ENCODE measurements at regions not wholly inside any gene's neighbourhood (a gene's known extent, or its start where the extent isn't known, plus 50 kb on each side); places are given as distances from the start of the nearest gene placed in this dataset.

GRCh38 chr11:134510233-134511040, 98.4 kb upstream of the B3GAT1 start:
- ChIA-PET POLR2A (no interaction called here), CTCF (no interaction called here)
- Histone ChIP-seq H3K9me3 (ENCODE audit: control insufficient read depth, insufficient read depth, low read depth, low read length) (no peaks in the 10 kb centered on the region), H3K27ac (ENCODE audit: extremely low read depth, low read depth, low read length) (no peak overlapping the region), H3K4me1 (ENCODE audit: control insufficient read depth, insufficient read depth, low read length) (no peaks in the 10 kb centered on the region), H3K4me3 (ENCODE audit: low read depth, low read length) (no peak overlapping the region), H3K36me3 (ENCODE audit: control insufficient read depth in 2 of 2, insufficient read depth in 1 of 2, low read length in 2 of 2) (no peaks in the 10 kb centered on the region)
- TF ChIP-seq ZNF514 (tag by site-specific recombination; IDR thresholded peaks at IDR 0.05) (no peak), ZNF302 (tag by site-specific recombination; IDR thresholded peaks at IDR 0.05; ENCODE audit: low read depth) (no peak), ZNF830 (tag by site-specific recombination; IDR thresholded peaks at IDR 0.05; ENCODE audit: low read depth) (no peak)

DNA sequence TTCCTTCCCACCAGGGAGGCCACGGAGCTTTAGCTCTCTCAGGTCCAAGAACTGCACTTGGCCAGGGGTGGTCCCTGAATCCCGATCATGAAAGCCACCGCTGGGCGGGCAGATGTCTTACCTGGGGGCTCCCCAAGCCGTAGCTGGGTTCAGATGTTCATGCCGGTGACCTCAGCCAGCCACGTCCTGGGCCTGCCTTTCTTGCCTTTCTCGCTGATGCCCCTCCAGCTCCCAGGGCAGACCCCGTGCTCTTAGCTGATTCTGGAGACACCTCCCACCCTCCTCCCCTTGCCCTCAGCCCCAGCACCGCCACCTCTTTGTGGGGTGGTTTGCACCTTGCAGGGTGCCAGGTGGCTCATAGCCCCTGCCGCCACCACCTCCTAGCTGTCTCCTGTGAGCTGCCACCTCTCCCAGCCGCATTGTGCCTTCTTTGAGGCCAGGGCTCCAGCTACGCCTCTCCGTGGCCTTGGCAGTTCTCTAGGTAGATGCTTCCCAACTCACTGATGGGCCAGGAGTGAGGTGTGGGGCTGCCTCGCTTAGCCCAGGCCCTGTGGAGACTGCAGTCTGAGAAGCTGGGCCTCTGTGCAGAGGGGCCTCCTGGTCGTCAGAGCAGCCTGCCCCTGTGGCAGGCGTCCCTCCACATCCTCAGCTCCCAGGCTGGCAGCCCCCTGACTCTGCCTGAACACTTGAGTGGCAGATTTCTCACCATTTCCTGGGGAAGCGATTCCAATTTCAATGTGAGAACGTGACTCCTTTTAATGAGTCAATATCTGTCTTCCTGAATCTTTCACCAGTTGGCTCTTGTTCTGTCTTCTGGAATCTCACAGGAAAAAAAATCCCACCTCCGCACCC, 97.6 kb upstream of the B3GAT1 start:
- no peaks in the 10 kb centered on the region for H3K9me3 ChIP-seq (ENCODE audit: control insufficient read depth, insufficient read depth, low read depth, low read length)
- POLR2A ChIA-PET = no interaction called here

More for the DNA sequence above, 97.6 kb upstream of the B3GAT1 start:
- H3K4me3 ChIP-seq (ENCODE audit: low read depth, low read length) = no peak overlapping the region
- no peaks in the 10 kb centered on the region for H3K4me1 ChIP-seq (ENCODE audit: control insufficient read depth, insufficient read depth, low read length)
- no peak for TF ChIP-seq ZNF121 (tag by site-specific recombination; IDR thresholded peaks at IDR 0.05)
- TF ChIP-seq ZNF362 (tag by site-specific recombination; IDR thresholded peaks at IDR 0.05) = no peak
- TF ChIP-seq ATF2 (tag by site-specific recombination; IDR thresholded peaks at IDR 0.05; ENCODE audit: low read depth) = no peak
- TF ChIP-seq REPIN1 (tag by site-specific recombination; IDR thresholded peaks at IDR 0.05; ENCODE audit: low read depth) = no peak
- TF ChIP-seq ZNF664 (tag by site-specific recombination; IDR thresholded peaks at IDR 0.05) = no peak
- TF ChIP-seq ZNF335 (tag by site-specific recombination; conservative IDR thresholded peaks at IDR 0.05) = no peak
- no peak for TF ChIP-seq ZNF280C (tag by site-specific recombination; IDR thresholded peaks at IDR 0.05)
- no peak for TF ChIP-seq HIC1 (tag by site-specific recombination; IDR thresholded peaks at IDR 0.05)
- TF ChIP-seq ZNF146 (tag by site-specific recombination; IDR thresholded peaks at IDR 0.05) = no peak
- no peak for TF ChIP-seq ZNF169 (tag by site-specific recombination; IDR thresholded peaks at IDR 0.05)
- no peak for TF ChIP-seq ZNF624 (tag by site-specific recombination; IDR thresholded peaks at IDR 0.05)
- TF ChIP-seq, protein P1, sequence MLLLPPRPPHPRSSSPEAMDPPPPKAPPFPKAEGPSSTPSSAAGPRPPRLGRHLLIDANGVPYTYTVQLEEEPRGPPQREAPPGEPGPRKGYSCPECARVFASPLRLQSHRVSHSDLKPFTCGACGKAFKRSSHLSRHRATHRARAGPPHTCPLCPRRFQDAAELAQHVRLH (tag by site-specific recombination; IDR thresholded peaks at IDR 0.05) = no peak
- no peak for TF ChIP-seq ZBTB17 (tag by site-specific recombination; IDR thresholded peaks at IDR 0.05)
- no peak for TF ChIP-seq ZBTB21 (tag by site-specific recombination; IDR thresholded peaks at IDR 0.05)
- TF ChIP-seq ZBTB1 (tag by site-specific recombination; IDR thresholded peaks at IDR 0.05) = no peak
- TF ChIP-seq, protein P2, sequence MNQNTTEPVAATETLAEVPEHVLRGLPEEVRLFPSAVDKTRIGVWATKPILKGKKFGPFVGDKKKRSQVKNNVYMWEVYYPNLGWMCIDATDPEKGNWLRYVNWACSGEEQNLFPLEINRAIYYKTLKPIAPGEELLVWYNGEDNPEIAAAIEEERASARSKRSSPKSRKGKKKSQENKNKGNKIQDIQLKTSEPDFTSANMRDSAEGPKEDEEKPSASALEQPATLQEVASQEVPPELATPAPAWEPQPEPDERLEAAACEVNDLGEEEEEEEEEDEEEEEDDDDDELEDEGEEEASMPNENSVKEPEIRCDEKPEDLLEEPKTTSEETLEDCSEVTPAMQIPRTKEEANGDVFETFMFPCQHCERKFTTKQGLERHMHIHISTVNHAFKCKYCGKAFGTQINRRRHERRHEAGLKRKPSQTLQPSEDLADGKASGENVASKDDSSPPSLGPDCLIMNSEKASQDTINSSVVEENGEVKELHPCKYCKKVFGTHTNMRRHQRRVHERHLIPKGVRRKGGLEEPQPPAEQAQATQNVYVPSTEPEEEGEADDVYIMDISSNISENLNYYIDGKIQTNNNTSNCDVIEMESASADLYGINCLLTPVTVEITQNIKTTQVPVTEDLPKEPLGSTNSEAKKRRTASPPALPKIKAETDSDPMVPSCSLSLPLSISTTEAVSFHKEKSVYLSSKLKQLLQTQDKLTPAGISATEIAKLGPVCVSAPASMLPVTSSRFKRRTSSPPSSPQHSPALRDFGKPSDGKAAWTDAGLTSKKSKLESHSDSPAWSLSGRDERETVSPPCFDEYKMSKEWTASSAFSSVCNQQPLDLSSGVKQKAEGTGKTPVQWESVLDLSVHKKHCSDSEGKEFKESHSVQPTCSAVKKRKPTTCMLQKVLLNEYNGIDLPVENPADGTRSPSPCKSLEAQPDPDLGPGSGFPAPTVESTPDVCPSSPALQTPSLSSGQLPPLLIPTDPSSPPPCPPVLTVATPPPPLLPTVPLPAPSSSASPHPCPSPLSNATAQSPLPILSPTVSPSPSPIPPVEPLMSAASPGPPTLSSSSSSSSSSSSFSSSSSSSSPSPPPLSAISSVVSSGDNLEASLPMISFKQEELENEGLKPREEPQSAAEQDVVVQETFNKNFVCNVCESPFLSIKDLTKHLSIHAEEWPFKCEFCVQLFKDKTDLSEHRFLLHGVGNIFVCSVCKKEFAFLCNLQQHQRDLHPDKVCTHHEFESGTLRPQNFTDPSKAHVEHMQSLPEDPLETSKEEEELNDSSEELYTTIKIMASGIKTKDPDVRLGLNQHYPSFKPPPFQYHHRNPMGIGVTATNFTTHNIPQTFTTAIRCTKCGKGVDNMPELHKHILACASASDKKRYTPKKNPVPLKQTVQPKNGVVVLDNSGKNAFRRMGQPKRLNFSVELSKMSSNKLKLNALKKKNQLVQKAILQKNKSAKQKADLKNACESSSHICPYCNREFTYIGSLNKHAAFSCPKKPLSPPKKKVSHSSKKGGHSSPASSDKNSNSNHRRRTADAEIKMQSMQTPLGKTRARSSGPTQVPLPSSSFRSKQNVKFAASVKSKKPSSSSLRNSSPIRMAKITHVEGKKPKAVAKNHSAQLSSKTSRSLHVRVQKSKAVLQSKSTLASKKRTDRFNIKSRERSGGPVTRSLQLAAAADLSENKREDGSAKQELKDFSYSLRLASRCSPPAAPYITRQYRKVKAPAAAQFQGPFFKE (tag by site-specific recombination; IDR thresholded peaks at IDR 0.05; ENCODE audit: borderline replicate concordance) = no peak
- H3K36me3 ChIP-seq (ENCODE audit: control insufficient read depth in 2 of 2, insufficient read depth in 1 of 2, low read length in 2 of 2) = no peaks in the 10 kb centered on the region
- no peak overlapping the region for H3K27ac ChIP-seq (ENCODE audit: extremely low read depth, low read depth, low read length)
- CTCF ChIA-PET = no interaction called here

Data from HEK293 (cell line).